ENCODE measurements at regions not wholly inside any gene's neighbourhood (a gene's known extent, or its start where the extent isn't known, plus 50 kb on each side); places are given as distances from the start of the nearest gene placed in this dataset.

DNA sequence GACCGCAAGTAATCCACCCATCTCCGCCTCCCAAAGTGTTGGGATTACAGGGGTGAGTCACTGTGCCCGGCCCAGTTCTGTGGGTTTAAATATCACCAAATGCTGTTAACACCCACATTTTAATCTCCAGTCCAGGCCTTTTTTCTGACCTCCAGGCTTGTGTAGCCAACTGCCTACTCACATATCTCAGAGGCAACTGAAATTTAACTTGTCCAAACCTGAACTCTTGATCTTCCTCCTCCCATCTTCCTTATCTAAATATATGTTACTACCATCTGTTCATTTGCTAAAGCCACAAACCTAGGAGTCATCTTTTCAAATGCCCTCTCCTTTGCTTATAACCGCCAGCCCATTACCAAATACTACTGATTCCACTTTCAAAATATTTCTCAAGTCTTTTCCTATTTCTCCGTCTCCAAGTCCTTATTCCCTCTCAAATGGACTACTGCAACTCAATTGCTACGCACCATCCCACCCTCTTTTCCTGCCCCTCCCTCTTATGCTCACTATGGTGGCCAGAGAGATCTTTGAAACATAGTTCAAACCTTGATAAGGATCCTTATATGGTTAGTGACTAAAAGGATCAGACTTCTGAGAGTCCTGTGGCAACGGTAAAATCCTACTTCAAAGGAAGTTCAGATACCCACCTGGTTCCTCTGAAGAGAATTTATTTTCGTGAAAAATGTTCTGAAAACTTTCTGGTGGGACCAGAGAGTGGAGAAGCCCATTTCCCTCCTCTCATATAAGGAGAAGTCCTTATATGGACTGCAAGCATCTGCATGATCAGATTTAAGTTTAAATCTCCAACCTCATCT lies 78.5 kb upstream of the CDC42BPA start:
- WGBS (ENCODE audit: extremely low coverage, insufficient read length, low lambda C conversion rate), result no CpG with 5 or more reads among the region's 8 CpGs
- no peaks in the 10 kb centered on the region for H3K4me1 ChIP-seq (ENCODE audit: insufficient read depth, low read length)
- H3K23ac ChIP-seq (ENCODE audit: insufficient read length, low read depth, low read length), result no peak overlapping the region
- H2AFZ ChIP-seq (ENCODE audit: low read length), result peak overlapping the region; percentile 56
- no peak overlapping the region for H2BK12ac ChIP-seq (ENCODE audit: insufficient read length, low read depth, low read length)
- no peak overlapping the region for H2BK15ac ChIP-seq (ENCODE audit: low read depth, low read length)
- no peak overlapping the region for H2BK120ac ChIP-seq (ENCODE audit: low read depth, low read length, poor library complexity, severe bottlenecking)
- no peak overlapping the region for H3K9ac ChIP-seq (ENCODE audit: extremely low read depth, insufficient read length, low read length)
- no peak overlapping the region for H3K56ac ChIP-seq (ENCODE audit: insufficient read length, low read depth, low read length)
- H3K4me2 ChIP-seq (ENCODE audit: insufficient read depth, insufficient read length, low read length), result no peak overlapping the region
- H3K4me3 Mint-ChIP-seq, result no peak overlapping the region
- H3K36me3 Mint-ChIP-seq (ENCODE audit: insufficient read depth in 1 of 3, low read depth in 3 of 3), result peaks cover 3 to 12% (median 3%) of the 10 kb centered on the region in 3 experiments; a peak in 4 of 7 replicates
- no peak for DNase-seq
- H3T11ph ChIP-seq (ENCODE audit: low read length), result no peak overlapping the region
- no peak overlapping the region for H2BK5ac ChIP-seq (ENCODE audit: insufficient read length, low read length)
- TF ChIP-seq, protein P1, sequence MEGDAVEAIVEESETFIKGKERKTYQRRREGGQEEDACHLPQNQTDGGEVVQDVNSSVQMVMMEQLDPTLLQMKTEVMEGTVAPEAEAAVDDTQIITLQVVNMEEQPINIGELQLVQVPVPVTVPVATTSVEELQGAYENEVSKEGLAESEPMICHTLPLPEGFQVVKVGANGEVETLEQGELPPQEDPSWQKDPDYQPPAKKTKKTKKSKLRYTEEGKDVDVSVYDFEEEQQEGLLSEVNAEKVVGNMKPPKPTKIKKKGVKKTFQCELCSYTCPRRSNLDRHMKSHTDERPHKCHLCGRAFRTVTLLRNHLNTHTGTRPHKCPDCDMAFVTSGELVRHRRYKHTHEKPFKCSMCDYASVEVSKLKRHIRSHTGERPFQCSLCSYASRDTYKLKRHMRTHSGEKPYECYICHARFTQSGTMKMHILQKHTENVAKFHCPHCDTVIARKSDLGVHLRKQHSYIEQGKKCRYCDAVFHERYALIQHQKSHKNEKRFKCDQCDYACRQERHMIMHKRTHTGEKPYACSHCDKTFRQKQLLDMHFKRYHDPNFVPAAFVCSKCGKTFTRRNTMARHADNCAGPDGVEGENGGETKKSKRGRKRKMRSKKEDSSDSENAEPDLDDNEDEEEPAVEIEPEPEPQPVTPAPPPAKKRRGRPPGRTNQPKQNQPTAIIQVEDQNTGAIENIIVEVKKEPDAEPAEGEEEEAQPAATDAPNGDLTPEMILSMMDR (conservative IDR thresholded peaks at IDR 0.05), result no peak
- H2BK20ac ChIP-seq (ENCODE audit: low read depth, low read length, poor library complexity, severe bottlenecking), result no peak overlapping the region
- H3K27ac ChIP-seq (ENCODE audit: insufficient read length, low read depth, low read length), result no peak overlapping the region
- H3K4ac ChIP-seq (ENCODE audit: low read depth, low read length), result no peak overlapping the region
- H2AK5ac ChIP-seq (ENCODE audit: insufficient read length, low read length), result no peak overlapping the region
- no peaks in the 10 kb centered on the region for H3K27me3 ChIP-seq (ENCODE audit: insufficient read depth, low read length)
- H3K4me1 Mint-ChIP-seq, result 0 out of 4 replicates have a peak, but pooled peaks cover 0 to 3% of the 10 kb centered on the region in 2 experiments
- no peaks in the 10 kb centered on the region for H3K23me2 ChIP-seq (ENCODE audit: insufficient read length, low read depth, low read length, poor library complexity, severe bottlenecking)
- no peaks in the 10 kb centered on the region for H3K9me3 ChIP-seq (ENCODE audit: control insufficient read depth, low read depth, low read length)
- no peak overlapping the region for H3K14ac ChIP-seq (ENCODE audit: insufficient read depth, low read length)
- H3K27ac Mint-ChIP-seq, result no peak overlapping the region
- H3K27me3 Mint-ChIP-seq (ENCODE audit: low read depth), result peaks cover 3% of the 10 kb centered on the region; the same call in 1 of the 2 replicates
- H4K20me1 ChIP-seq (ENCODE audit: control insufficient read depth, insufficient read depth, insufficient read length), result no peaks in the 10 kb centered on the region
- peaks cover 9 to 11% of the 10 kb centered on the region in 2 experiments for H3K9me3 Mint-ChIP-seq
- H3K79me1 ChIP-seq (ENCODE audit: insufficient read depth, low read depth, low read length, poor library complexity, severe bottlenecking), result no peaks in the 10 kb centered on the region
- H3K18ac ChIP-seq (ENCODE audit: insufficient read length, low read depth, low read length), result no peak overlapping the region
- H3K79me2 ChIP-seq (ENCODE audit: insufficient read depth, low read length), result no peaks in the 10 kb centered on the region
- H4K8ac ChIP-seq (replicated peaks; ENCODE audit: insufficient read length, low read depth, low read length), result no peak overlapping the region
- H4K5ac ChIP-seq (ENCODE audit: insufficient read length, low read depth, low read length), result no peak overlapping the region
- H4K91ac ChIP-seq (ENCODE audit: insufficient read length, low read depth, low read length), result no peak overlapping the region
